ENCODE measurements at regions not wholly inside any gene's neighbourhood (a gene's known extent, or its start where the extent isn't known, plus 50 kb on each side); places are given as distances from the start of the nearest gene placed in this dataset.

DNA sequence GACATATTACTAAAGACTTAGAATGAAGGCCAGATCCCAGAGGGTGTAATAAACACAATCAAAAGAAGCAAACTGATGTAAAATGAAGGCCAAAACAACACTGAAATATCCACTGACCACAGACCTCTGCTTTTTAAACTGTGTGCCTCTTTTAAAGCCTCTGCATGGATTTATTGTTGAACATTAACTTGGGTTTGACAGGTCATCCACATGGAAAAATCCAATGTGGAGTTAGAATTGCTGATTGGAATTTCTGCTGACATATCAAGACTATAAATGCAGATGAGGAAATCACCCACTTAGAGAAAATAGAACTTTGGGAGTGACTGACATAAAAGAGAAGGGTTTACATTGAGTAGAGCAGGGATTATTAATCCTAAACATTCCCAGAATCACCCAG lies 853.9 kb upstream of the RAG2 start:
- TF ChIP-seq, protein P1, sequence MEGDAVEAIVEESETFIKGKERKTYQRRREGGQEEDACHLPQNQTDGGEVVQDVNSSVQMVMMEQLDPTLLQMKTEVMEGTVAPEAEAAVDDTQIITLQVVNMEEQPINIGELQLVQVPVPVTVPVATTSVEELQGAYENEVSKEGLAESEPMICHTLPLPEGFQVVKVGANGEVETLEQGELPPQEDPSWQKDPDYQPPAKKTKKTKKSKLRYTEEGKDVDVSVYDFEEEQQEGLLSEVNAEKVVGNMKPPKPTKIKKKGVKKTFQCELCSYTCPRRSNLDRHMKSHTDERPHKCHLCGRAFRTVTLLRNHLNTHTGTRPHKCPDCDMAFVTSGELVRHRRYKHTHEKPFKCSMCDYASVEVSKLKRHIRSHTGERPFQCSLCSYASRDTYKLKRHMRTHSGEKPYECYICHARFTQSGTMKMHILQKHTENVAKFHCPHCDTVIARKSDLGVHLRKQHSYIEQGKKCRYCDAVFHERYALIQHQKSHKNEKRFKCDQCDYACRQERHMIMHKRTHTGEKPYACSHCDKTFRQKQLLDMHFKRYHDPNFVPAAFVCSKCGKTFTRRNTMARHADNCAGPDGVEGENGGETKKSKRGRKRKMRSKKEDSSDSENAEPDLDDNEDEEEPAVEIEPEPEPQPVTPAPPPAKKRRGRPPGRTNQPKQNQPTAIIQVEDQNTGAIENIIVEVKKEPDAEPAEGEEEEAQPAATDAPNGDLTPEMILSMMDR (IDR thresholded peaks at IDR 0.05; ENCODE audit: insufficient read depth, low read length), result no peak
- TF ChIP-seq POLR2AphosphoS5 (IDR thresholded peaks at IDR 0.05; ENCODE audit: low read depth), result no peak
- TF ChIP-seq GABPA (IDR thresholded peaks at IDR 0.05; ENCODE audit: low read depth), result no peak
- TF ChIP-seq SPI1 (IDR thresholded peaks at IDR 0.05; ENCODE audit: borderline replicate concordance, low read depth), result no peak
- TF ChIP-seq, protein P2, sequence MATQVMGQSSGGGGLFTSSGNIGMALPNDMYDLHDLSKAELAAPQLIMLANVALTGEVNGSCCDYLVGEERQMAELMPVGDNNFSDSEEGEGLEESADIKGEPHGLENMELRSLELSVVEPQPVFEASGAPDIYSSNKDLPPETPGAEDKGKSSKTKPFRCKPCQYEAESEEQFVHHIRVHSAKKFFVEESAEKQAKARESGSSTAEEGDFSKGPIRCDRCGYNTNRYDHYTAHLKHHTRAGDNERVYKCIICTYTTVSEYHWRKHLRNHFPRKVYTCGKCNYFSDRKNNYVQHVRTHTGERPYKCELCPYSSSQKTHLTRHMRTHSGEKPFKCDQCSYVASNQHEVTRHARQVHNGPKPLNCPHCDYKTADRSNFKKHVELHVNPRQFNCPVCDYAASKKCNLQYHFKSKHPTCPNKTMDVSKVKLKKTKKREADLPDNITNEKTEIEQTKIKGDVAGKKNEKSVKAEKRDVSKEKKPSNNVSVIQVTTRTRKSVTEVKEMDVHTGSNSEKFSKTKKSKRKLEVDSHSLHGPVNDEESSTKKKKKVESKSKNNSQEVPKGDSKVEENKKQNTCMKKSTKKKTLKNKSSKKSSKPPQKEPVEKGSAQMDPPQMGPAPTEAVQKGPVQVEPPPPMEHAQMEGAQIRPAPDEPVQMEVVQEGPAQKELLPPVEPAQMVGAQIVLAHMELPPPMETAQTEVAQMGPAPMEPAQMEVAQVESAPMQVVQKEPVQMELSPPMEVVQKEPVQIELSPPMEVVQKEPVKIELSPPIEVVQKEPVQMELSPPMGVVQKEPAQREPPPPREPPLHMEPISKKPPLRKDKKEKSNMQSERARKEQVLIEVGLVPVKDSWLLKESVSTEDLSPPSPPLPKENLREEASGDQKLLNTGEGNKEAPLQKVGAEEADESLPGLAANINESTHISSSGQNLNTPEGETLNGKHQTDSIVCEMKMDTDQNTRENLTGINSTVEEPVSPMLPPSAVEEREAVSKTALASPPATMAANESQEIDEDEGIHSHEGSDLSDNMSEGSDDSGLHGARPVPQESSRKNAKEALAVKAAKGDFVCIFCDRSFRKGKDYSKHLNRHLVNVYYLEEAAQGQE (IDR thresholded peaks at IDR 0.05; ENCODE audit: insufficient replicate concordance, low read depth), result no peak
- no peak for DNase-seq (ENCODE audit: low read depth in 1 of 2, low spot score in 1 of 2)
- Histone ChIP-seq H3K27me3 (ENCODE audit: insufficient read depth, poor library complexity, severe bottlenecking) (peaks cover 4% of the 10 kb centered on the region), H3K4me3 (replicated peaks; ENCODE audit: insufficient read depth, low read length) (no peak overlapping the region), H3K27ac (replicated peaks) (no peak overlapping the region)

DNA sequence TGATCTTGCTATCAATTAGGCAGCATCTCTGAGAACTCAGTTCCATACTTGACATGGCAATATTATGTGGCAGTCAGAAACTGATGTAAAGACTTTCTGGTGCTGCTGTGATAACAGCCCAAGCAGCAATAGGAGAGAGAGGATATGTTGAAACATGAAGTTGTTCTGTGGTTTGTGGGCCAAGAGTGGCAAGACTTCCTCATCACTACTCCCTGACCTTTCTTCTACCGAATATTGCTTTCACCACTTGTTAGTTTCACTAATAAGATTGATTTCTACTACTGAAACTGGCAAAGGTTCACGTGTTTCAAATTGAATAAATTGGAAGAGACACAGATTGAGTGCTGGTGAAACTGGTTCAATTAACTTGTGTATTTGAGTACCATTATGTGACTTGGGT lies 852.6 kb upstream of the RAG2 start:
- Histone ChIP-seq H3K27me3 (ENCODE audit: insufficient read depth, poor library complexity, severe bottlenecking) (peaks cover 4% of the 10 kb centered on the region), H3K4me3 (replicated peaks; ENCODE audit: insufficient read depth, low read length) (no peak overlapping the region), H3K27ac (replicated peaks) (no peak overlapping the region)
- DNase-seq (ENCODE audit: low read depth in 1 of 2, low spot score in 1 of 2), result peak; percentile 14 to 59
- TF ChIP-seq POLR2AphosphoS5 (IDR thresholded peaks at IDR 0.05; ENCODE audit: low read depth) (peak; percentile 52; the same call in 1 of the 2 replicates), SPI1 (IDR thresholded peaks at IDR 0.05; ENCODE audit: borderline replicate concordance, low read depth) (peak; percentile 66; the same call in 1 of the 2 replicates)
- TF ChIP-seq, protein P1 (IDR thresholded peaks at IDR 0.05; ENCODE audit: insufficient read depth, low read length), result no peak

- peak in 1 of 2 experiments; percentile 28 for DNase-seq (ENCODE audit: low read depth in 1 of 2, low spot score in 1 of 2)
- no peak for TF ChIP-seq GABPA (IDR thresholded peaks at IDR 0.05; ENCODE audit: low read depth)
- TF ChIP-seq, protein P2 (IDR thresholded peaks at IDR 0.05; ENCODE audit: insufficient replicate concordance, low read depth), result no peak
- TF ChIP-seq SPI1 (IDR thresholded peaks at IDR 0.05; ENCODE audit: borderline replicate concordance, low read depth), result no peak
- TF ChIP-seq, protein P1 (IDR thresholded peaks at IDR 0.05; ENCODE audit: insufficient read depth, low read length), result no peak
- no peak for TF ChIP-seq POLR2AphosphoS5 (IDR thresholded peaks at IDR 0.05; ENCODE audit: low read depth)
- Histone ChIP-seq H3K4me3 (replicated peaks; ENCODE audit: insufficient read depth, low read length) (no peak overlapping the region), H3K27me3 (ENCODE audit: insufficient read depth, poor library complexity, severe bottlenecking) (peaks cover 4% of the 10 kb centered on the region), H3K27ac (replicated peaks) (no peak overlapping the region)
Observed at GRCh38 chr11:37449146-37449545, 851.1 kb upstream of the RAG2 start.

DNA sequence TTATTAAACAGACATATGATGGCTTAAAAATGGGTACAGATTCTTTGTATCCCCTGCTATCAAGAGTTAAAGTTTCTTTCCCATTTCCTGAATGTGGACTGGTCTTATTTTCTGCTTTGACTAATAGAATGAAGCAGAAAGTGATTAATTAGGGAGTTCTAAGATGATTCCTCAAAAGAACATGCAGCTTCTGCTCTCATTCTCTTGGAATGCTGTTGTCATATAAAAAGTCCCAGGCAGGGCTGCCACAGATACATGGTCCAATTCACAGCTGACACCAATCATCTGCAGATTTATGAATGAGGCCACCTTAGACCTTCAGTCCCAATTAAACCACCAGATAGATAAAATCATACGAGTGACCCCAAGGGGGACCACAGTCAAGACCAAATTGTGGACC lies 844.5 kb upstream of the RAG2 start:
- Histone ChIP-seq H3K4me3 (replicated peaks; ENCODE audit: insufficient read depth, low read length) (no peak overlapping the region), H3K27ac (replicated peaks) (no peak overlapping the region), H3K27me3 (ENCODE audit: insufficient read depth, poor library complexity, severe bottlenecking) (no peaks in the 10 kb centered on the region)
- no peak for DNase-seq (ENCODE audit: low read depth in 1 of 2, low spot score in 1 of 2)
- TF ChIP-seq, protein P1 (IDR thresholded peaks at IDR 0.05; ENCODE audit: insufficient read depth, low read length), result no peak
- TF ChIP-seq GABPA (IDR thresholded peaks at IDR 0.05; ENCODE audit: low read depth) (no peak), SPI1 (IDR thresholded peaks at IDR 0.05; ENCODE audit: borderline replicate concordance, low read depth) (no peak), POLR2AphosphoS5 (IDR thresholded peaks at IDR 0.05; ENCODE audit: low read depth) (no peak)
- TF ChIP-seq, protein P2 (IDR thresholded peaks at IDR 0.05; ENCODE audit: insufficient replicate concordance, low read depth), result no peak

All from HL-60 (cell line).